ENCODE measurements at regions not wholly inside any gene's neighbourhood (a gene's known extent, or its start where the extent isn't known, plus 50 kb on each side); places are given as distances from the start of the nearest gene placed in this dataset.

GRCh38 chr13:104460554-104460953, 1394.3 kb upstream of the SLC10A2 start:
- no peak for DNase-seq

GRCh38 chr13:104450006-104450405, 1383.8 kb upstream of the SLC10A2 start:
- DNase-seq, result no peak

- DNase-seq, result no peak
Measured at GRCh38 chr13:104447348-104447747, 1381.1 kb upstream of the SLC10A2 start.

GRCh38 chr13:104442536-104442935, 1376.3 kb upstream of the SLC10A2 start:
- no peak for DNase-seq

- no peak for DNase-seq
Measured at GRCh38 chr13:104436555-104436954, 1370.3 kb upstream of the SLC10A2 start.

GRCh38 chr13:104431895-104432294, 1365.7 kb upstream of the SLC10A2 start:
- DNase-seq, result no peak

GRCh38 chr13:104426435-104426834, 1360.2 kb upstream of the SLC10A2 start:
- no peak for DNase-seq

- DNase-seq, result no peak
Measured at GRCh38 chr13:104422668-104423067, 1356.5 kb upstream of the SLC10A2 start.

GRCh38 chr13:104416973-104417372, 1350.8 kb upstream of the SLC10A2 start:
- DNase-seq, result no peak

GRCh38 chr13:104414771-104415170, 1348.6 kb upstream of the SLC10A2 start:
- no peak for DNase-seq

- no peak for DNase-seq
Measured at GRCh38 chr13:104414181-104414580, 1348.0 kb upstream of the SLC10A2 start.

GRCh38 chr13:104411141-104411765, 1345.0 kb upstream of the SLC10A2 start:
- no peak for DNase-seq

GRCh38 chr13:104408733-104409132, 1342.5 kb upstream of the SLC10A2 start:
- DNase-seq, result no peak

GRCh38 chr13:104404325-104404724, 1338.1 kb upstream of the SLC10A2 start:
- no peak for DNase-seq

- no peak for DNase-seq
Measured at GRCh38 chr13:104389691-104390090, 1323.5 kb upstream of the SLC10A2 start.

GRCh38 chr13:104387510-104387909, 1321.3 kb upstream of the SLC10A2 start:
- no peak for DNase-seq

- no peak for DNase-seq
Measured at GRCh38 chr13:104385404-104385803, 1319.2 kb upstream of the SLC10A2 start.

GRCh38 chr13:104382951-104383350, 1316.7 kb upstream of the SLC10A2 start:
- no peak for DNase-seq

GRCh38 chr13:104376588-104376987, 1310.4 kb upstream of the SLC10A2 start:
- no peak for DNase-seq

GRCh38 chr13:104375614-104376013, 1309.4 kb upstream of the SLC10A2 start:
- no peak for DNase-seq

GRCh38 chr13:104372095-104372655, 1306.0 kb upstream of the SLC10A2 start:
- DNase-seq, result no peak

- DNase-seq, result no peak
Measured at GRCh38 chr13:104365430-104365829, 1299.2 kb upstream of the SLC10A2 start.

GRCh38 chr13:104357672-104358354, 1291.6 kb upstream of the SLC10A2 start:
- no peak for DNase-seq

- no peak for DNase-seq
Measured at GRCh38 chr13:104357174-104357573, 1291.0 kb upstream of the SLC10A2 start.
